Heart right ventricle (tissue), 16 donors: ENCODE measurements at regions not wholly inside any gene's neighbourhood (a gene's known extent, or its start where the extent isn't known, plus 50 kb on each side); places are given as distances from the start of the nearest gene placed in this dataset.

Experiments used
- ATAC-seq, 8 donors: fragments of 200-7000 bp; cut with Tn5 transposase; one replicate each; pipeline ENCODE4 v1.9.1; 2020; ENCODE audit warnings: mild to moderate bottlenecking in 8 of 8, moderate library complexity in 8 of 8, moderate number of reproducible peaks in 1 of 8
- DNase-seq, 2 donors: peaks; one replicate each; pipeline ENCODE4 v3.0.0-alpha.2; 2020
- H3K27ac ChIP-seq, 10 donors: fragments of 200-600 bp; sonication (generic) in 2 of 10; one replicate each; pipeline versions ENCODE4 v1.5.0 to v1.8.0; 2020 to 2022; ENCODE audit warnings: mild to moderate bottlenecking in 3 of 10
- H3K27me3 ChIP-seq, 7 donors: fragments of 200-600 bp; one replicate each; pipeline ENCODE4 v1.8.0; 2021 to 2022; ENCODE audit warnings: mild to moderate bottlenecking in 2 of 7
- H3K36me3 ChIP-seq, 9 donors: fragments of 200-600 bp; sonication (generic) in 1 of 9; one replicate each; pipeline versions ENCODE4 v1.5.0 to v1.8.0; 2020 to 2022; ENCODE audit warnings: mild to moderate bottlenecking in 2 of 9
- H3K4me1 ChIP-seq, 9 donors: fragments of 200-600 bp; sonication (generic) in 1 of 9; one replicate each; pipeline versions ENCODE4 v1.5.0 to v1.8.0; 2020 to 2022; ENCODE audit warnings: mild to moderate bottlenecking in 4 of 9
- H3K4me3 ChIP-seq, 10 donors: fragments of 200-600 bp; sonication (generic) in 2 of 10; one replicate each; pipeline versions ENCODE4 v1.5.0 to v1.8.0; 2020 to 2022; ENCODE audit warnings: mild to moderate bottlenecking in 7 of 10, moderate library complexity in 2 of 10
- H3K9me3 ChIP-seq, 11 donors: fragments of 200-600 bp in 10 of 11; sonication (generic) in 2 of 11; one replicate each; pipeline versions ENCODE4 v1.5.0 to v1.8.0; 2013 to 2022; ENCODE audit warnings: mild to moderate bottlenecking in 2 of 11, control low read depth in 1 of 11, moderate library complexity in 1 of 11
- CTCF ChIP-seq, 9 donors: fragments of 200-600 bp; sonication (generic) in 2 of 9; IDR thresholded peaks; one replicate each; pipeline versions ENCODE4 v1.5.0 to v1.8.0; 2021 to 2022; ENCODE audit warnings: antibody characterized with exemption in 9 of 9, mild to moderate bottlenecking in 5 of 9, moderate library complexity in 1 of 9
- WGBS, 2 donors: extraction: QIAGEN DNeasy Blood & Tissue Kit; methylation state at CpG; one replicate each; pipeline ENCODE4 v1.1.7; 2013; ENCODE audit warnings: inconsistent platforms in 1 of 2; 5-methylcytosine and 5-hydroxymethylcytosine counted together
- intact Hi-C, 10 donors: fragments of 100-400 bp; cut with DNase I; formaldehyde crosslinking; loops; one replicate each; pipeline versions ENCODE4 v1.11.1 to v1.14.2; 2022
- donor health status: Arrhythmogenic right ventricular cardiomyopathy.
- donor health status: ischemic (EF 13 %, LVEDD 7.1; RV severe dilation, severe dysfunction).
- donor health status: healthy with polysubstance abuse.
- donor health status: DM: no; HTN: yes; CAD: no.
- donor health status: DM: no; HTN: no; CAD: no.
- donor health status: ischemic (EF 25% LVEDD 6.9; RV normal size, moderate dysfunction).
- donor health status: ischemic (EF 25% LVEDD 5.7; RV mildly dilated, moderate dysfunction).
- donor health status: healthy.
- donor health status: DM: yes; HTN: yes; CAD: no.
- donor health status: Ischemic cardiomyopathy.
- donor health status: ischemic (EF 35%, LVEDD 5.7; RV mildly dilated, moderate dysfunction).
- donor health status: nonischemic (EF 11% LVEDD 7.7; RV severe dilation, severe dysfunction).
- donor health status: DM: yes; HTN: yes; CAD: no.
- donor health status: PGD.
- donor health status: ischemic (EF 29% LVEDD 5.4; RV normal size, mild dysfunction).
- donor health status: nonischemic (EF 23%, LVEDD 6.1; RV moderate dilation, normal function).

- DNase-seq (no peak), ATAC-seq (no peak)
- WGBS, 2 donors: 61 to 64% methylated on average over 3 of the region's 3 CpGs
- intact Hi-C loops: no loop called here
- H3K27me3 ChIP-seq: no peaks in the 10 kb centered on the region
- TF ChIP-seq CTCF (IDR thresholded peaks at IDR 0.05): no peak
- no peak overlapping the region for H3K27ac ChIP-seq
- H3K36me3 ChIP-seq: no peaks in the 10 kb centered on the region
- H3K9me3 ChIP-seq: no peaks in the 10 kb centered on the region
- no peaks in the 10 kb centered on the region for H3K4me1 ChIP-seq
- no peak overlapping the region for H3K4me3 ChIP-seq
Measured at GRCh38 chr5:75985077-75985476, 98.1 kb upstream of the SV2C start.

- H3K36me3 ChIP-seq: no peaks in the 10 kb centered on the region
- H3K9me3 ChIP-seq: peaks cover 0 to 15% (median 0%) of the 10 kb centered on the region in 11 donors
- H3K27ac ChIP-seq: no peak overlapping the region
- H3K4me1 ChIP-seq: no peaks in the 10 kb centered on the region
- WGBS, 2 donors: 80 to 83% methylated on average over 5 of the region's 5 CpGs
- no peak overlapping the region for H3K4me3 ChIP-seq
- DNase-seq (no peak), ATAC-seq (no peak)
- intact Hi-C loops: no loop called here
- peaks cover 0 to 5% (median 0%) of the 10 kb centered on the region in 7 donors for H3K27me3 ChIP-seq
- TF ChIP-seq CTCF (IDR thresholded peaks at IDR 0.05): no peak
Measured at GRCh38 chr5:75975496-75975895, 107.7 kb upstream of the SV2C start.

- Histone ChIP-seq H3K27ac (no peak overlapping the region), H3K36me3 (no peaks in the 10 kb centered on the region), H3K4me1 (no peaks in the 10 kb centered on the region), H3K9me3 (peaks cover 0 to 17% (median 0%) of the 10 kb centered on the region in 11 donors), H3K4me3 (no peak overlapping the region), H3K27me3 (no peaks in the 10 kb centered on the region)
- ATAC-seq: no peak
- 48 to 71% methylated on average over 1 of the region's 1 CpG for WGBS, 2 donors
- TF ChIP-seq CTCF (IDR thresholded peaks at IDR 0.05): no peak
- DNase-seq: no peak
- intact Hi-C loops: no loop called here
Measured at GRCh38 chr5:75965292-75965691, 117.9 kb upstream of the SV2C start.

GRCh38 chr5:75964008-75964407, 119.2 kb upstream of the SV2C start:
- Histone ChIP-seq H3K36me3 (no peaks in the 10 kb centered on the region), H3K27ac (no peak overlapping the region), H3K4me3 (no peak overlapping the region), H3K9me3 (peaks cover 0 to 11% (median 0%) of the 10 kb centered on the region in 11 donors), H3K27me3 (no peaks in the 10 kb centered on the region), H3K4me1 (no peaks in the 10 kb centered on the region)
- ATAC-seq (peak in 1 of 8 donors; percentile 34), DNase-seq (no peak)
- intact Hi-C loops: no loop called here
- 81 to 89% methylated on average over 2 of the region's 2 CpGs for WGBS, 2 donors
- TF ChIP-seq CTCF (IDR thresholded peaks at IDR 0.05): no peak
